Keratinocyte (primary cell): ENCODE measurements at regions not wholly inside any gene's neighbourhood (a gene's known extent, or its start where the extent isn't known, plus 50 kb on each side); places are given as distances from the start of the nearest gene placed in this dataset.
"Not testable (repeated sequence)": the region's sequence is repeated elsewhere in the genome, so short reads cannot be mapped to it uniquely, and the experiment has no call there.

Experiments used
- EZH2 ChIP-seq: IDR thresholded peaks from one replicate; pipeline ENCODE4 v1.6.1; 2012; ENCODE audit warnings: inconsistent platforms, mild to moderate bottlenecking, low read length, moderate library complexity
- TF ChIP-seq, protein P1 (sequence below), 3 experiments: IDR thresholded peaks in 1 of 3; conservative IDR thresholded peaks in 1 of 3; optimal IDR thresholded peaks in 1 of 3; 2 replicates in 2 of 3; 3 replicates in 1 of 3; pipeline versions ENCODE3 to v1.5.1; 2011; ENCODE audit warnings: low read length in 3 of 3, mild to moderate bottlenecking in 3 of 3, moderate library complexity in 2 of 3, control low read depth in 1 of 3, inconsistent platforms in 1 of 3; ENCODE audit not compliant: insufficient read depth in 2 of 3; ENCODE audit errors: extremely low read depth in 1 of 3

DNA sequence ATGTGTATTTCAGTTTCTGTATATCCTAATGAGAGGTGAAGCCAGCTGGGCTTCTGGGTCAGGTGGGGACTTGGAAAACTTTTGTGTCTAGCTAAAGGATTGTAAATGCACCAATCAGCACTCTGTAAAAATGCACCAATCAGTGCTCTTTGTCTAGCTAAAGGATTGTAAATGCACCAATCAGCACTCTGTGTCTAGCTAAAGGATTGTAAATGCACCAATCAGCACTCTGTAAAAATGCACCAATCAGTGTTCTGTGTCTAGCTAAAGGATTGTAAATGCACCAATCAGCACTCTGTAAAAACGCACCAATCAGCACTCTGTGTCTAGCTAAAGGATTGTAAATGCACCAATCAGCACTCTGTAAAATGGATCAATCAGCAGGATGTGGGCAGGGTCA lies 379.4 kb downstream of the OMA1 start:
- TF ChIP-seq, protein P1, sequence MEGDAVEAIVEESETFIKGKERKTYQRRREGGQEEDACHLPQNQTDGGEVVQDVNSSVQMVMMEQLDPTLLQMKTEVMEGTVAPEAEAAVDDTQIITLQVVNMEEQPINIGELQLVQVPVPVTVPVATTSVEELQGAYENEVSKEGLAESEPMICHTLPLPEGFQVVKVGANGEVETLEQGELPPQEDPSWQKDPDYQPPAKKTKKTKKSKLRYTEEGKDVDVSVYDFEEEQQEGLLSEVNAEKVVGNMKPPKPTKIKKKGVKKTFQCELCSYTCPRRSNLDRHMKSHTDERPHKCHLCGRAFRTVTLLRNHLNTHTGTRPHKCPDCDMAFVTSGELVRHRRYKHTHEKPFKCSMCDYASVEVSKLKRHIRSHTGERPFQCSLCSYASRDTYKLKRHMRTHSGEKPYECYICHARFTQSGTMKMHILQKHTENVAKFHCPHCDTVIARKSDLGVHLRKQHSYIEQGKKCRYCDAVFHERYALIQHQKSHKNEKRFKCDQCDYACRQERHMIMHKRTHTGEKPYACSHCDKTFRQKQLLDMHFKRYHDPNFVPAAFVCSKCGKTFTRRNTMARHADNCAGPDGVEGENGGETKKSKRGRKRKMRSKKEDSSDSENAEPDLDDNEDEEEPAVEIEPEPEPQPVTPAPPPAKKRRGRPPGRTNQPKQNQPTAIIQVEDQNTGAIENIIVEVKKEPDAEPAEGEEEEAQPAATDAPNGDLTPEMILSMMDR (optimal IDR thresholded peaks at IDR 0.05 in 1 of 3, IDR thresholded peaks at IDR 0.05 in 1 of 3, conservative IDR thresholded peaks at IDR 0.05 in 1 of 3; ENCODE audit: extremely low read depth in 1 of 3, insufficient read depth in 2 of 3, low read length in 3 of 3): not testable (repeated sequence)
- TF ChIP-seq EZH2: not testable (repeated sequence)
